HG02981 (cell line): ENCODE measurements at regions not wholly inside any gene's neighbourhood (a gene's known extent, or its start where the extent isn't known, plus 50 kb on each side); places are given as distances from the start of the nearest gene placed in this dataset.

ENCODE experiments used
- ATAC-seq: cut with Tn5 transposase; IDR thresholded peaks from one replicate; pipeline ENCODE4 v1.9.1; 2021; ENCODE audit warnings: mild to moderate bottlenecking, moderate library complexity; ENCODE audit not compliant: unreplicated experiment

GRCh38 chr9:90948156-90948555, 146.5 kb downstream of the SYK start:
- ATAC-seq = no peak

- ATAC-seq = no peak
Observed at GRCh38 chr9:90950600-90950999, 149.0 kb downstream of the SYK start.

DNA sequence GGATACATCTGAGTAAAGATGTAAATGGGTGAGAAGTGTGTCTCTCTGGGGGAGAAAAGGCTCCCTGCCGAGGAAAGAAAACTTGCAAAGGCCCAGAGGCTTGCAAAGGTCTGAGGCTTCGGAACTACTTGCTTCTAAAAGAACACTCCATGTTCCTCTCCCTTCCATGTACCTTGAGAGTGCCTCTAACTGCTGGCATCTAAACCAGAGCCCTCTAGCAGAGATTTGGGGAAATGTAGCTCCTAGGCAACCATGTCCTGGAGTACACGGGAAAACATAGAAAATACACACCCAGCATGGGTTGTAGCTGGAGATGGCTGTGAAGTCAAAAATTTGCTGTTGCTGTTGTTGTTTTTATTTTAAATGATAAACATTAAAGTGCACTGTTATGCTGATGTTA, 151.6 kb downstream of the SYK start:
- ATAC-seq = no peak

DNA sequence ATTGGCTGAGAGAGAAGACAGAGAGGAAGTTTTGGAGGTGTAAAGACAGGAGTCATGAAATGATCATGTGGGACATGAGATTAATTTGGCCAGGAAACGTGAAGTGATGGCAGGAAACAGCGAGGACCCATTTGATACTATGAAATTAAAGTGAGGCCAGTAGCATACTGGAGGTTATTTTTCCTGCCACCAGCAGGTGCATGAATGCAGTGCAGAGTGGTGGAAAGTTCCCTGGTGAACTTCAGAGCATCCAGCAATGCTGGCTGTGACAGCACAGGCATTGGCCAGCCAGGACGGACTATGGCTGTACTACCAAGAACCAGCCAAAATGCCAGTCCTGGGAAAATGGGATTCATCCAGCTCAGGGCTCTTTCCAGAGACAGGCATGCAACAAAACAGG, 152.2 kb downstream of the SYK start:
- ATAC-seq = no peak

DNA sequence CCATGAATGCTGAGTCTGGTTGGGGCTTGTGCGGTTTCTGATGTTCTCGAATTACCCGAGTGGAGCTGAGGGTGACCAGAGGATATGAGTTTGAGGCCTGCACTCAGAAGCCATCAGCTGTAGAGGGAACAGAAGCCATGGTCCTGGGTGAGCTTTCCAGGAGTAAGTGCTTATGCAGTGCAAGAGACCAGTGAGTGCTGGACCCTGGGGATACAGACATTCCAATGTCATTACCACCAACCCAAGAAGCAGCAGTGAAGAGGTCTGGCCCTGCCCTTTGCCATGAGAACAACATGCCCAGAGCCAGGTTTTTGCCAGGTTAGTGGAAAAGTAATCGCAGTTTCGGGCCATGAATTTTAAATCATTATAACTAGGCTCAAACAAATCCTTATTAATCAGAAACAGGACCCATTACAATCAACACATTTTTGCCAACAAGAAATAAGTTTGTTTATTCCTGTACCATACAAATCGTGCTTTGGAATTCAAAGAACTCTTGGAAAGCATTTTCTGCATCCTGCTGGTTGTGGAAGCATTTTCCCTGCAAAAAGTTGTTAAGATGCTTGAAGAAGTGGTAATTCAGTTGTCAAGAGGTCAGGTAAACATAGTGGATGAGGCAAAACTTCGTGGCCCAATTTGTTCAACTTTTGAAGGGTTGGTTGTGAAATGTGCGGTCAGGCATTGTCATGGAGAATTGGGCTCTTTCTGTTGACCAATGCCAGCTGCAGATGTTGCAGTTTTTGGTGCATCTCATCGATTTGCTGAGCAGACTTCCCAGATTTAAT, 154.6 kb downstream of the SYK start:
- no peak for ATAC-seq

GRCh38 chr9:90958328-90958727, 156.7 kb downstream of the SYK start:
- no peak for ATAC-seq

- ATAC-seq = no peak
Observed at GRCh38 chr9:90960941-90961340, 159.3 kb downstream of the SYK start.

DNA sequence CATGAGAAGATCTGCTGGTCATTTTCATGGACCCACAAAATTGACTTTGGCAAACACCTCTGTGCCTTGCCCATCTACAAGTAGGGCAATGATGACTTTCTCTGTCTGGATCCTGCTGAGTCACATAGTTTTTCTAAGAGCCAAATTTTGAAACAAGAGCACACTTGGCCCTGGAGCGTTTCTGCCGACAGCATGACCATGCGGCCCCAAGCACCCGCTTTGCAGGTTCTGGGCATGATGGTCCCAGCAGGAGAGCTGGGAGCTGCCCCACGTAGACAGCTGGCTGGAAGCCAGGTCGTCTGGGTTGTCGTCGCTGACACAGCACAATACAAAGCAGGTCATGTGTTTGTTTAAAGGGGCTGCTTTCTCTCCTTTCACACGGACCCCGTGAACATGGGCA, 159.8 kb downstream of the SYK start:
- ATAC-seq = no peak

DNA sequence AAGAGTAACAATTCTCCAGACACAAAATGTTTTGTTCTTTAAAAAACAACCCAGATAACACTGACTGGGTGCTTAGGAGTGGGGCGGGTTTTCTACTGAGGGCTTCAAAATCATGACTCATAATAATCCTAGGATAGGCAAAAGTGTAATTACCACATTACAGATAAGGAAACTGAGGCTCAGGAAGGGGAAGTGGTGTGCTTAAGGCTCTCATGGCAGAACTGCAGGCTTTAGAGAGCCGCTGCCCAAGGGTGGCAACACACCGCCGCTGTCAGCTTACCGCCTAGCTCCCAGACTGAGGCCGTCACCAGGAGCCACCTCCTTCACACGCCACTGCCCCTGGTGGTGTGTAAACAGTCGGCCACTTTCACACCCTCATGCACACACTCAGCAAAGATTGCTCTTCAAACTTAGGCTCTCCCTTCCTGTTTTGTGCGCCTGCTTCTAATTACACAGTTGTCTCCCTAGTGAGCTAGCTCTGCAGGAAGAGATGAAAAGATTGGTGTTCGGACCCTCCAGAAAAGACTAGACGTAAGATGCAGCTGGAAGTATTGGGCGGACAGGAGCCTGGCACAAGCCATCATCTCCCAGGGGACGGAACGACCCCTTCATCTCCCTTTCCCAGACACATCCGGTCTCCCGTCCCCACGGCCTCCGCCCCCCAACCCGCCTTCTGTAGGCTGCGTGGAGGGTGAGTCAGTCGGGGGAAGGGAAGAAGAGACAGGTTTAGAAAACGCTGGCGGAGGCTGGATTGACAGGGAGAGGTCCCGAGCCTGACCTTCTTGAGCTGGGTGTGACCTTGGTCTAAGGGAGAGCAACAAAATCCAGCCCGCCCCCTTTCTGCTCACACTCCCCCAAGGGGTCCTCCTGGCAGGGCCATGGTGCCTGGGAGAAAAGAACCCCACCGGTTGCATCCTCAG, 162.7 kb downstream of the SYK start:
- ATAC-seq = no peak

DNA sequence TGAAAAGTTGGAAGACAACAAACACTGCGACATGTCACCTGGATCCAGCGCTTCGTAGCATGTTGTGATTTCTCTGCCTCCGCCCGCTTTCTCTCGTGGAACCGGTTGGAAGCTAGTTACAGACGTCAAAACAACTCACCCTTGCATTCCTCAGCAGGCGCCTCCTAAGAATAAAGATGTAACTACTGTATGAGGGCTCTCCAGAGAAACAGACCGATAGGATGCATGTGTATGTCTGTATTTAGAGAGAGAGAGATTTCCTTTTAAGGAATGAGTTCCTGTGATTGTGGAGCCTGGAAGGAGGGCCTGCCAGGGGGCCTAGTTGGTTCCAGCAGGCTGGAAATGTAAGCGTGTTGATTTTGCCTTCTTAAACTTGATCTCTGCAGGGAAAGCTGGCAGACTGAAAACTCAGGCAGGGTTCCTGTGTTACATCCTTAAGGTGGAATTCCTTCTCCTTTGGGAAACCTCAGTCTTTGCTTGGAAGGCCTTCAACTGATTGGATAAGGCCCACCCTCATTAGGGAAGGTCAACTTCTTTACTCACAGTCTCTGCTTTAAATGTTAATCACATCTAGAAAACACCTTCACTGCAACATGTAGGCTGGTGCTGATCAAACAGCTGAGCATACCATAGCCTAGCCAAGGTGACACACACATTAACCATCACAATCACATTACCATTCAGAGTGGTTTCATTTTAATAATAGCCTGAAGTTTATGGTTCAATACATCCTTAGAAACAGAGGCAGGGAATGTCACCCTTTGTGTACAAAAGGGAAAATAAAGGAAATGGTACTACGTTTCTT, 163.8 kb downstream of the SYK start:
- no peak for ATAC-seq

DNA sequence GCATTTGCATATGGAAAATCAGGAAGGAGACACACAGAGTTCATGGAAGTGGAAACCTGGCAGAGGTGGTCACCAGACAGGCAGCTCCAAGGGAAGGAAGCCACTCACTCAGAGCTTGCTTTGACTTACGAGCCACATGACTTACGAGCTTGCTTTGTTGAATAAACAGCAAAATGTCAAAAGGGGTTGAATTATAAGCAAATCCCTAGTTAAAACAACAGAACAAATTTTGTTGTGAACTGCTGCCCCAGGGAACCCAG, 164.3 kb downstream of the SYK start:
- no peak for ATAC-seq

- ATAC-seq = no peak
Observed at GRCh38 chr9:90966480-90967144, 165.0 kb downstream of the SYK start.

- ATAC-seq = no peak
Observed at GRCh38 chr9:90967145-90967538, 165.5 kb downstream of the SYK start.

GRCh38 chr9:90969021-90969675, 167.5 kb downstream of the SYK start:
- no peak for ATAC-seq

DNA sequence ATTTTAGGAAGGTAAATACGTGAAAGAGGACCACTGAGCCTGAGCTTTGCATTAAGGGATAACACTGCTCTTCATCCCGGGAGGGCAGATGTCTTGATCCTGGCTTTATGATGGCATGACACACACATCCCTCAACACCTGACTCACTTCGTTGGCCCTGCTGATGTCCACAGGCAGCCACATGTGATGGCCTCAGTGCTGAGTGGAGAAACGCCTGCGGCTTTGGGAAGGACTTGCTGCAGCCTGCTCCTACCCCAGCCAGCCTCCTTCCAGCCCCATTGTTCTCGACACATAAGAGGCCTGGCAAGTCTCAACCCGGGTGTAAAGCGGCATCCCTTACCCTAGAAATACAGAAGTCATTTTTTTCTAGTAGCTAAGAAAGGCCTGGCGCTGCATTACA, 169.0 kb downstream of the SYK start:
- ATAC-seq = no peak

- no peak for ATAC-seq
Observed at GRCh38 chr9:90972057-90972456, 170.4 kb downstream of the SYK start.

DNA sequence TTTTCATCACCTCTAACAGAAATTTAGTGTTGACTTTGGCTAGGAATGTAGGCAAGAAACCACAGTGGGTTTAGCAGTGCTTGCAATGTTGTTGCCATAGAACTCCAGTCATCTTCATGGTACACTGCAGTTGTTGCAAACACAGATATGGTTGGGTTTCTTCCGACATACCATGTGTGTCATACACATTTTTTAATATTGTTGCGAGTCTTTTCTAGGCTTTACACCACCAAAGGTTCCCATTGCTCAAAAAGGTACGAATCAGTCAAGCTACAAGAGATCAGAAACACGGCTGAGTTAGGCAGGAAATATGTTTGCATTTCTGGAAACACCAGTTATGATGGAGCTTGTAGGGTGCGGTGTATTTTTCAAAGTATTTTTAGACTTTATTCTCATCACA, 172.4 kb downstream of the SYK start:
- ATAC-seq = no peak

DNA sequence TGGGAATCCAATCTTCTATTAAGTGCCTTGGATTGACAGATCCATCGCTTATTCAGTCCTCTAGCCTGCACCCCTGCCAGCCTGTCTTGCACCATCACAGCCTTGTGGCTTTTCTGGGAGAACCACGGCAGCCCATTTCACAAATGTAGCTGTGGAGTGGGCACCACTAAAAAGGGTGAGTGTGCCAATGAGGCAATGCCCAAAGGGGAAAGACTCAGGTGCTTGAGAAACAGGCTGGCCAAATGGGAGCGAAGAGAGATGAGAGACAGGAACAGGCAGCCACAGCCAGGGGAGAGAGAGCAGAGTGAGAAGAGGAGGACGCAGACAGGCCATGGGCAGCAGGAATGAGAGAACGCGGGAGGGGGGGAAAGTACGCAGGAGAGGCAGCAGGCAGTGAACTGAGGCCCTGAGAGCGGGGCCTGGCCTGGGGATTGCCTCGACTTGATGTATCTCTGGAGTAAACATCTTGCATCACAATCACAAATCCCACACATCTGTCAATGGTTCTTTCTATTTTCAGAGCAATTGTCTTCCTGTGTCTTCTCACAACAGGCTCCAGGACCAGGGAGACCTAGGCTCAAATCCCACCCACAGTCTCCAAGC, 173.1 kb downstream of the SYK start:
- ATAC-seq = no peak

DNA sequence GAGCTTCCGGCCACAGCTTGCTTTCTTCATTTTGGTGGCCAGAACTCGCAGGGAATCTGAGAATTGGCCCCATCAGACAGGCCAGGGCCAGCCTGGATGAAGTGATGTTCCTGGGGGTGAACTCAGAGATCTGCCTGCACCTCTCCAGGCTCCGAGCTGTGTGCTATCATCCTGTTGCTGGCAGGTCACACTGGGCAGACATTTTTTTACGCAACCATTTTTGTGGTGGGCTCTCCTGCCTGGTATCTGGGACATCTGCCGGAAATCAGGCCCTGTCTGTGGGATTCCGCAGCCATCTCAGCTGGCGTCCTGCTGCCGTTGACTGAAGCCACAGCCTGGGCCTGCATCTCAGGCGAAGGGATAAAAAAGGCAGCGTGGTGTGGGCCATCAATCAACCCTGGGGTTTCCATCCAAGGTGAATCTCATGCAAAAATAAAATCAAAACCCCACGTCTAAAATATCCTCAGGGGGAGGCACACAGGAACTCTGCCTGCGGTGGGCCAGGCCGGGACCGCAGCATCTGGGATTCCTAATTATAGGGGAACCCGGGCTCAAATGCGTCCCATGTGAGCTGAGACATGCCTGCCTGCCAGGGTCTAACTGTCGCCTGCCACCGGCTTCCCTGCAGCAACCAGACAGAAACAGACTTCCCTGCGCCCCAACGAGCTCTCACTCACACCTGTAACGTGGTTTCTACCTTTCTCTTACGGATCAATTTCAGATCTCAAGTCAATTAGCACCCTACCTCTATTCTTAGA, 174.3 kb downstream of the SYK start:
- ATAC-seq = no peak
